ENCODE measurements at regions not wholly inside any gene's neighbourhood (a gene's known extent, or its start where the extent isn't known, plus 50 kb on each side); places are given as distances from the start of the nearest gene placed in this dataset.
A peak's percentile ranks its signal among the peaks of the same experiment; 100 is the strongest.

- H3K27ac Mint-ChIP-seq = no peak overlapping the region
- peaks cover 48% of the 10 kb centered on the region for H3K4me1 Mint-ChIP-seq (ENCODE audit: low read depth)
- no peaks in the 10 kb centered on the region for H3K36me3 Mint-ChIP-seq (ENCODE audit: low read depth)
- H3K9me3 Mint-ChIP-seq = no peaks in the 10 kb centered on the region
- no peak overlapping the region for H3K4me3 Mint-ChIP-seq
- no peaks in the 10 kb centered on the region for H3K27me3 Mint-ChIP-seq
These were observed 291.9 kb upstream of the PRDM1 start for GRCh38 chr6:105794239-105794638.

GRCh38 chr6:105793130-105793529, 293.0 kb upstream of the PRDM1 start:
- Mint-ChIP-seq H3K4me3 (no peak overlapping the region), H3K36me3 (ENCODE audit: low read depth) (no peaks in the 10 kb centered on the region), H3K27me3 (no peaks in the 10 kb centered on the region), H3K4me1 (ENCODE audit: low read depth) (peaks cover 48% of the 10 kb centered on the region), H3K27ac (no peak overlapping the region), H3K9me3 (no peaks in the 10 kb centered on the region)

- H3K4me3 Mint-ChIP-seq = no peak overlapping the region
- no peak overlapping the region for H3K27ac Mint-ChIP-seq
- H3K4me1 Mint-ChIP-seq (ENCODE audit: low read depth) = peaks cover 57% of the 10 kb centered on the region
- H3K36me3 Mint-ChIP-seq (ENCODE audit: low read depth) = no peaks in the 10 kb centered on the region
- H3K9me3 Mint-ChIP-seq = no peaks in the 10 kb centered on the region
- H3K27me3 Mint-ChIP-seq = no peaks in the 10 kb centered on the region
These were observed 294.4 kb upstream of the PRDM1 start for GRCh38 chr6:105791583-105792318.

GRCh38 chr6:105791179-105791578, 295.0 kb upstream of the PRDM1 start:
- no peak overlapping the region for H3K4me3 Mint-ChIP-seq
- peaks cover 58% of the 10 kb centered on the region for H3K4me1 Mint-ChIP-seq (ENCODE audit: low read depth)
- no peaks in the 10 kb centered on the region for H3K9me3 Mint-ChIP-seq
- no peaks in the 10 kb centered on the region for H3K27me3 Mint-ChIP-seq
- no peak overlapping the region for H3K27ac Mint-ChIP-seq
- H3K36me3 Mint-ChIP-seq (ENCODE audit: low read depth) = no peaks in the 10 kb centered on the region

- peaks cover 57% of the 10 kb centered on the region for H3K4me1 Mint-ChIP-seq (ENCODE audit: low read depth)
- no peak overlapping the region for H3K4me3 Mint-ChIP-seq
- H3K9me3 Mint-ChIP-seq = no peaks in the 10 kb centered on the region
- H3K27me3 Mint-ChIP-seq = no peaks in the 10 kb centered on the region
- H3K27ac Mint-ChIP-seq = no peak overlapping the region
- H3K36me3 Mint-ChIP-seq (ENCODE audit: low read depth) = no peaks in the 10 kb centered on the region
These were observed 295.5 kb upstream of the PRDM1 start for GRCh38 chr6:105790635-105791034.

- Mint-ChIP-seq H3K27me3 (peaks cover under 1% of the 10 kb centered on the region), H3K9me3 (no peaks in the 10 kb centered on the region), H3K36me3 (ENCODE audit: low read depth) (no peaks in the 10 kb centered on the region), H3K4me1 (ENCODE audit: low read depth) (peaks cover 54% of the 10 kb centered on the region), H3K4me3 (no peak overlapping the region), H3K27ac (no peak overlapping the region)
These were observed 296.2 kb upstream of the PRDM1 start for GRCh38 chr6:105789935-105790334.

- H3K4me1 Mint-ChIP-seq (ENCODE audit: low read depth) = peaks cover 32% of the 10 kb centered on the region
- no peak overlapping the region for H3K27ac Mint-ChIP-seq
- H3K27me3 Mint-ChIP-seq = peaks cover 5% of the 10 kb centered on the region
- no peak overlapping the region for H3K4me3 Mint-ChIP-seq
- no peaks in the 10 kb centered on the region for H3K36me3 Mint-ChIP-seq (ENCODE audit: low read depth)
- H3K9me3 Mint-ChIP-seq = no peaks in the 10 kb centered on the region
These were observed 298.4 kb upstream of the PRDM1 start for GRCh38 chr6:105787747-105788146.

GRCh38 chr6:105786890-105787655, 299.1 kb upstream of the PRDM1 start:
- H3K4me3 Mint-ChIP-seq = no peak overlapping the region
- H3K27ac Mint-ChIP-seq = peak overlapping the region; percentile 52
- no peaks in the 10 kb centered on the region for H3K36me3 Mint-ChIP-seq (ENCODE audit: low read depth)
- H3K27me3 Mint-ChIP-seq = peaks cover 5% of the 10 kb centered on the region
- H3K4me1 Mint-ChIP-seq (ENCODE audit: low read depth) = peaks cover 32% of the 10 kb centered on the region
- H3K9me3 Mint-ChIP-seq = no peaks in the 10 kb centered on the region

GRCh38 chr6:105786449-105786848, 299.7 kb upstream of the PRDM1 start:
- H3K27me3 Mint-ChIP-seq = peaks cover 5% of the 10 kb centered on the region
- peaks cover 32% of the 10 kb centered on the region for H3K4me1 Mint-ChIP-seq (ENCODE audit: low read depth)
- H3K36me3 Mint-ChIP-seq (ENCODE audit: low read depth) = no peaks in the 10 kb centered on the region
- H3K4me3 Mint-ChIP-seq = no peak overlapping the region
- peak overlapping the region; percentile 52 for H3K27ac Mint-ChIP-seq
- H3K9me3 Mint-ChIP-seq = peaks cover under 1% of the 10 kb centered on the region

GRCh38 chr6:105785066-105785811, 300.9 kb upstream of the PRDM1 start:
- Mint-ChIP-seq H3K4me1 (ENCODE audit: low read depth) (peaks cover 34% of the 10 kb centered on the region), H3K9me3 (peaks cover 7% of the 10 kb centered on the region), H3K4me3 (no peak overlapping the region), H3K27ac (no peak overlapping the region), H3K36me3 (ENCODE audit: low read depth) (no peaks in the 10 kb centered on the region), H3K27me3 (peaks cover 5% of the 10 kb centered on the region)

- Mint-ChIP-seq H3K4me3 (no peak overlapping the region), H3K27ac (peak overlapping the region; percentile 3)
These were observed 302.0 kb upstream of the PRDM1 start for GRCh38 chr6:105784179-105784578.

GRCh38 chr6:105783333-105783935, 302.7 kb upstream of the PRDM1 start:
- Mint-ChIP-seq H3K4me3 (no peak overlapping the region), H3K9me3 (peaks cover 9% of the 10 kb centered on the region), H3K36me3 (ENCODE audit: low read depth) (no peaks in the 10 kb centered on the region), H3K27ac (no peak overlapping the region), H3K4me1 (ENCODE audit: low read depth) (peaks cover 42% of the 10 kb centered on the region), H3K27me3 (peaks cover 5% of the 10 kb centered on the region)

More at GRCh38 chr6:105784179-105784578, 302.0 kb upstream of the PRDM1 start:
- peaks cover 9% of the 10 kb centered on the region for H3K9me3 Mint-ChIP-seq
- no peaks in the 10 kb centered on the region for H3K36me3 Mint-ChIP-seq (ENCODE audit: low read depth)
- peaks cover 5% of the 10 kb centered on the region for H3K27me3 Mint-ChIP-seq
- peaks cover 37% of the 10 kb centered on the region for H3K4me1 Mint-ChIP-seq (ENCODE audit: low read depth)

GRCh38 chr6:105781915-105782314, 304.2 kb upstream of the PRDM1 start:
- Mint-ChIP-seq H3K27me3 (peaks cover 5% of the 10 kb centered on the region), H3K27ac (no peak overlapping the region), H3K9me3 (peaks cover 9% of the 10 kb centered on the region), H3K4me1 (ENCODE audit: low read depth) (peaks cover 36% of the 10 kb centered on the region), H3K4me3 (no peak overlapping the region), H3K36me3 (ENCODE audit: low read depth) (no peaks in the 10 kb centered on the region)

- H3K9me3 Mint-ChIP-seq = peaks cover 9% of the 10 kb centered on the region
- peak overlapping the region; percentile 53 for H3K27ac Mint-ChIP-seq
- peaks cover 5% of the 10 kb centered on the region for H3K27me3 Mint-ChIP-seq
- no peak overlapping the region for H3K4me3 Mint-ChIP-seq
- peaks cover 33% of the 10 kb centered on the region for H3K4me1 Mint-ChIP-seq (ENCODE audit: low read depth)
- no peaks in the 10 kb centered on the region for H3K36me3 Mint-ChIP-seq (ENCODE audit: low read depth)
These were observed 304.9 kb upstream of the PRDM1 start for GRCh38 chr6:105781248-105781647.

All from stimulated activated naive CD8-positive, alpha-beta T cell treated with anti-CD3 and anti-CD28 coated beads, Interleukin-15, Interleukin-2, amounts not matched to agents 100 ng/mL and 50 ng/mL, for 24 hours (primary cell).